Liver (tissue), 8 donors: ENCODE measurements at regions not wholly inside any gene's neighbourhood (a gene's known extent, or its start where the extent isn't known, plus 50 kb on each side); places are given as distances from the start of the nearest gene placed in this dataset.

Experiments
- DNase-seq: peaks from one replicate; pipeline ENCODE4 v3.0.0-alpha.2; 2017; ENCODE audit warnings: low spot score
- H3K27ac ChIP-seq, 2 donors: one replicate each; pipeline ENCODE4 v1.7.0; 2013; ENCODE audit warnings: inconsistent platforms in 2 of 2, low read length in 2 of 2, control low read depth in 1 of 2, low read depth in 1 of 2, mild to moderate bottlenecking in 1 of 2
- H3K27me3 ChIP-seq, 4 donors: one replicate each; pipeline versions ENCODE4 v1.6.1 to v1.7.0; 2013; ENCODE audit warnings: low read length in 3 of 4, inconsistent platforms in 1 of 4, mild to moderate bottlenecking in 1 of 4, moderate library complexity in 1 of 4; ENCODE audit not compliant: control insufficient read depth in 4 of 4, insufficient read depth in 4 of 4
- H3K36me3 ChIP-seq, 4 donors: one replicate each; pipeline versions ENCODE4 v1.6.1 to v1.7.0; 2013; ENCODE audit warnings: low read length in 3 of 4, mild to moderate bottlenecking in 3 of 4, low read depth in 1 of 4, moderate library complexity in 1 of 4; ENCODE audit not compliant: control insufficient read depth in 4 of 4, insufficient read depth in 3 of 4
- H3K4me1 ChIP-seq, 4 donors: one replicate each; pipeline versions ENCODE4 v1.6.1 to v1.7.0; 2013; ENCODE audit warnings: low read length in 3 of 4, mild to moderate bottlenecking in 3 of 4, moderate library complexity in 1 of 4; ENCODE audit not compliant: control insufficient read depth in 4 of 4, insufficient read depth in 4 of 4
- H3K4me3 ChIP-seq, 3 donors: one replicate each; pipeline versions ENCODE4 v1.6.1 to v1.7.0; 2013; ENCODE audit warnings: low read length in 3 of 3, control low read depth in 1 of 3, low read depth in 1 of 3, mild to moderate bottlenecking in 1 of 3
- H3K9ac ChIP-seq, 2 donors: one replicate each; pipeline ENCODE4 v1.7.0; 2013; ENCODE audit warnings: low read length in 2 of 2, mild to moderate bottlenecking in 2 of 2, moderate library complexity in 2 of 2, control low read depth in 1 of 2, low read depth in 1 of 2
- H3K9me3 ChIP-seq, 4 donors: one replicate each; pipeline versions ENCODE4 v1.6.1 to v1.7.0; 2013; ENCODE audit warnings: low read length in 3 of 4; ENCODE audit not compliant: control insufficient read depth in 4 of 4
- ATF3 ChIP-seq: IDR thresholded peaks from 2 replicates; pipeline ENCODE4 v1.6.1; 2016; ENCODE audit warnings: antibody characterized with exemption
- EGR1 ChIP-seq, 2 donors: IDR thresholded peaks; 2 replicates each; pipeline ENCODE4 v1.6.1; 2016 to 2018; ENCODE audit warnings: antibody characterized with exemption in 2 of 2, low read depth in 2 of 2
- FOXA2 ChIP-seq: IDR thresholded peaks from 2 replicates; pipeline ENCODE4 v1.6.1; 2016; ENCODE audit warnings: antibody characterized with exemption
- HNF4A ChIP-seq, 2 donors: conservative IDR thresholded peaks; 2 replicates each; pipeline ENCODE4 v1.6.1; 2016; ENCODE audit warnings: antibody characterized with exemption in 2 of 2, mild to moderate bottlenecking in 2 of 2
- SP1 ChIP-seq: IDR thresholded peaks from 2 replicates; pipeline ENCODE4 v1.6.1; 2018; ENCODE audit warnings: antibody characterized with exemption, mild to moderate bottlenecking
- TAF1 ChIP-seq: conservative IDR thresholded peaks from 2 replicates; pipeline ENCODE4 v1.6.1; 2016; ENCODE audit warnings: antibody characterized with exemption, mild to moderate bottlenecking
- YY1 ChIP-seq: IDR thresholded peaks from 2 replicates; pipeline ENCODE4 v1.6.1; 2016; ENCODE audit warnings: antibody characterized with exemption, mild to moderate bottlenecking
- WGBS: extraction: QIAGEN DNeasy Blood & Tissue Kit; methylation state at CpG from one replicate; pipeline ENCODE4 v1.1.7; 2013; 5-methylcytosine and 5-hydroxymethylcytosine counted together
- TF ChIP-seq, protein P1 (sequence below): IDR thresholded peaks from 2 replicates; pipeline ENCODE4 v1.6.1; 2016; ENCODE audit warnings: antibody characterized with exemption, mild to moderate bottlenecking
- TF ChIP-seq, protein P2 (sequence below): IDR thresholded peaks from 2 replicates; pipeline ENCODE4 v1.6.1; 2016; ENCODE audit warnings: antibody characterized with exemption
- TF ChIP-seq, protein P3 (sequence below): fragments of 150-350 bp; IDR thresholded peaks from 2 replicates; pipeline ENCODE4 v1.5.1; 2017; ENCODE audit warnings: improper control_type of control experiment, low read depth, low read length; ENCODE audit not compliant: missing input control
- TF ChIP-seq, protein P4 (sequence below): IDR thresholded peaks from 2 replicates; pipeline ENCODE4 v1.6.1; 2016; ENCODE audit warnings: antibody characterized with exemption
- donor health status: healthy.
- donor health status: healthy.
- donor health status: healthy.
- donor health status: healthy.
- donor health status: healthy.

- TF ChIP-seq, protein P1, sequence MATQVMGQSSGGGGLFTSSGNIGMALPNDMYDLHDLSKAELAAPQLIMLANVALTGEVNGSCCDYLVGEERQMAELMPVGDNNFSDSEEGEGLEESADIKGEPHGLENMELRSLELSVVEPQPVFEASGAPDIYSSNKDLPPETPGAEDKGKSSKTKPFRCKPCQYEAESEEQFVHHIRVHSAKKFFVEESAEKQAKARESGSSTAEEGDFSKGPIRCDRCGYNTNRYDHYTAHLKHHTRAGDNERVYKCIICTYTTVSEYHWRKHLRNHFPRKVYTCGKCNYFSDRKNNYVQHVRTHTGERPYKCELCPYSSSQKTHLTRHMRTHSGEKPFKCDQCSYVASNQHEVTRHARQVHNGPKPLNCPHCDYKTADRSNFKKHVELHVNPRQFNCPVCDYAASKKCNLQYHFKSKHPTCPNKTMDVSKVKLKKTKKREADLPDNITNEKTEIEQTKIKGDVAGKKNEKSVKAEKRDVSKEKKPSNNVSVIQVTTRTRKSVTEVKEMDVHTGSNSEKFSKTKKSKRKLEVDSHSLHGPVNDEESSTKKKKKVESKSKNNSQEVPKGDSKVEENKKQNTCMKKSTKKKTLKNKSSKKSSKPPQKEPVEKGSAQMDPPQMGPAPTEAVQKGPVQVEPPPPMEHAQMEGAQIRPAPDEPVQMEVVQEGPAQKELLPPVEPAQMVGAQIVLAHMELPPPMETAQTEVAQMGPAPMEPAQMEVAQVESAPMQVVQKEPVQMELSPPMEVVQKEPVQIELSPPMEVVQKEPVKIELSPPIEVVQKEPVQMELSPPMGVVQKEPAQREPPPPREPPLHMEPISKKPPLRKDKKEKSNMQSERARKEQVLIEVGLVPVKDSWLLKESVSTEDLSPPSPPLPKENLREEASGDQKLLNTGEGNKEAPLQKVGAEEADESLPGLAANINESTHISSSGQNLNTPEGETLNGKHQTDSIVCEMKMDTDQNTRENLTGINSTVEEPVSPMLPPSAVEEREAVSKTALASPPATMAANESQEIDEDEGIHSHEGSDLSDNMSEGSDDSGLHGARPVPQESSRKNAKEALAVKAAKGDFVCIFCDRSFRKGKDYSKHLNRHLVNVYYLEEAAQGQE: no peak
- TF ChIP-seq FOXA2 (no peak), ATF3 (no peak), HNF4A (conservative IDR thresholded peaks at IDR 0.05) (no peak)
Observed at GRCh38 chrX:147735364-147735763, 176.4 kb upstream of the FMR1 start (continued).

- TF ChIP-seq, protein P1: no peak
- TF ChIP-seq, protein P2, sequence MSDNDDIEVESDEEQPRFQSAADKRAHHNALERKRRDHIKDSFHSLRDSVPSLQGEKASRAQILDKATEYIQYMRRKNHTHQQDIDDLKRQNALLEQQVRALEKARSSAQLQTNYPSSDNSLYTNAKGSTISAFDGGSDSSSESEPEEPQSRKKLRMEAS: no peak
- no peak for TF ChIP-seq ATF3
- TF ChIP-seq TAF1: no peak
- TF ChIP-seq YY1: no peak
- TF ChIP-seq SP1: no peak
- TF ChIP-seq, protein P3, sequence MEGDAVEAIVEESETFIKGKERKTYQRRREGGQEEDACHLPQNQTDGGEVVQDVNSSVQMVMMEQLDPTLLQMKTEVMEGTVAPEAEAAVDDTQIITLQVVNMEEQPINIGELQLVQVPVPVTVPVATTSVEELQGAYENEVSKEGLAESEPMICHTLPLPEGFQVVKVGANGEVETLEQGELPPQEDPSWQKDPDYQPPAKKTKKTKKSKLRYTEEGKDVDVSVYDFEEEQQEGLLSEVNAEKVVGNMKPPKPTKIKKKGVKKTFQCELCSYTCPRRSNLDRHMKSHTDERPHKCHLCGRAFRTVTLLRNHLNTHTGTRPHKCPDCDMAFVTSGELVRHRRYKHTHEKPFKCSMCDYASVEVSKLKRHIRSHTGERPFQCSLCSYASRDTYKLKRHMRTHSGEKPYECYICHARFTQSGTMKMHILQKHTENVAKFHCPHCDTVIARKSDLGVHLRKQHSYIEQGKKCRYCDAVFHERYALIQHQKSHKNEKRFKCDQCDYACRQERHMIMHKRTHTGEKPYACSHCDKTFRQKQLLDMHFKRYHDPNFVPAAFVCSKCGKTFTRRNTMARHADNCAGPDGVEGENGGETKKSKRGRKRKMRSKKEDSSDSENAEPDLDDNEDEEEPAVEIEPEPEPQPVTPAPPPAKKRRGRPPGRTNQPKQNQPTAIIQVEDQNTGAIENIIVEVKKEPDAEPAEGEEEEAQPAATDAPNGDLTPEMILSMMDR: no peak
- TF ChIP-seq EGR1 (IDR thresholded peaks at IDR 0.05; ENCODE audit: low read depth in 2 of 2): no peak
- TF ChIP-seq, protein P4, sequence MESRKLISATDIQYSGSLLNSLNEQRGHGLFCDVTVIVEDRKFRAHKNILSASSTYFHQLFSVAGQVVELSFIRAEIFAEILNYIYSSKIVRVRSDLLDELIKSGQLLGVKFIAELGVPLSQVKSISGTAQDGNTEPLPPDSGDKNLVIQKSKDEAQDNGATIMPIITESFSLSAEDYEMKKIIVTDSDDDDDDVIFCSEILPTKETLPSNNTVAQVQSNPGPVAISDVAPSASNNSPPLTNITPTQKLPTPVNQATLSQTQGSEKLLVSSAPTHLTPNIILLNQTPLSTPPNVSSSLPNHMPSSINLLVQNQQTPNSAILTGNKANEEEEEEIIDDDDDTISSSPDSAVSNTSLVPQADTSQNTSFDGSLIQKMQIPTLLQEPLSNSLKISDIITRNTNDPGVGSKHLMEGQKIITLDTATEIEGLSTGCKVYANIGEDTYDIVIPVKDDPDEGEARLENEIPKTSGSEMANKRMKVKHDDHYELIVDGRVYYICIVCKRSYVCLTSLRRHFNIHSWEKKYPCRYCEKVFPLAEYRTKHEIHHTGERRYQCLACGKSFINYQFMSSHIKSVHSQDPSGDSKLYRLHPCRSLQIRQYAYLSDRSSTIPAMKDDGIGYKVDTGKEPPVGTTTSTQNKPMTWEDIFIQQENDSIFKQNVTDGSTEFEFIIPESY: no peak
- no peak for DNase-seq
Observed at GRCh38 chrX:147736045-147736444, 175.7 kb upstream of the FMR1 start.

More at GRCh38 chrX:147736045-147736444, 175.7 kb upstream of the FMR1 start:
- Histone ChIP-seq H3K9ac (no peak overlapping the region), H3K9me3 (no peaks in the 10 kb centered on the region), H3K4me1 (no peaks in the 10 kb centered on the region), H3K27ac (no peak overlapping the region), H3K36me3 (no peaks in the 10 kb centered on the region), H3K27me3 (peaks cover 0 to 2% (median 0%) of the 10 kb centered on the region in 4 donors), H3K4me3 (no peak overlapping the region)
- 17% methylated on average over 5 of the region's 5 CpGs for WGBS
